ENCODE measurements at regions not wholly inside any gene's neighbourhood (a gene's known extent, or its start where the extent isn't known, plus 50 kb on each side); places are given as distances from the start of the nearest gene placed in this dataset.
A peak's percentile ranks its signal among the peaks of the same experiment; 100 is the strongest.
"Not testable (repeated sequence)": the region's sequence is repeated elsewhere in the genome, so short reads cannot be mapped to it uniquely, and the experiment has no call there.

DNA sequence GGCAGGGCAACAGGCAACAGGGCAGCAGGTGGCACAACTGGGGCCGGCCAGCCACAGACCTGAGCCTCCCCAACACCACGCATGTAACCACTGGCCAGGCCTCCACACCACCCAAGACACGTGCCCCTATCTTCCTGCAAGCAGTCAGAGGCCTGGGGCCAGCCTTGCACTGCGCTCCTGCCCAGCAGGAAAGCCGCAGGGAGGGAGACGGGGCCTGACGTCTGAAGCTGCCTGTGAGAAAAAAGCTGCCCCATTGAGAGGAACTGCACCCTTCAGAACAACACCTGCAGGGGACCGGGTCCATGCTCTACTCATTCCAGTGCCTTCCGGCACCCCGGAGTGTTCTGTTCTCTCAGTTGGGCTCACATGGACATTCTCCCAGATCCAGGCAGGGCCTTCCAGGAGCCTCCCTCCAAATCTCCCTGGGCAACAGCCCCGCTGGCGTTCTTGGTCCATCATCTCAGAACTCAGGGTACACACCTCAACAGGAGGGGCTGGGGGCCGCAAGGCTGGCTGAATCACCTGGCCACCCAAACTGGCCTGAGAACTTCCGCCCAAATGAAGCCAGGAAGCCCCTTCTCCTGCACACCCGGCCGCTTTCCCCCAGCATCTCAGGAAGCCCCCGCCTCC is 5403.6 kb upstream of the TPTE start:
- DNase-seq (ENCODE audit: extremely low read depth, low read depth), result not testable (repeated sequence)

DNA sequence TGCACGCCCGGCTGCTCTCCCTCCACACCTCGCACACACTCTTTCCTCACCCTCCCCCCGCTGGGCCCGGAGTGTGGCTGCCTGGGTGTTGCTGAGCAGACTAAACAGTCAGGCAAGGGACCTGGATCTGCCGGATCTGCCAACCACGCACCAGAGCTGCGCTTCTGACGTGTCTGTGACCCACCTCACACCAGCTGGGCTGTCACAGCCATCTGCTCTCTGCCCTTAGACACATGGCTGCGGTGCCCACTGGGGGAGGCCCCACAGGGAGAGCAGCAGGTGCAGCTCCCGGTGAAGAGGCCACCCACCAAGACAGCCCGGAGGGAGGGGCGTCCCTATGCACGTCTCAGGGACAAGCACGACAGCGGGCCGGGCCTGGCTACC is 5403.1 kb upstream of the TPTE start:
- H3K4me3 ChIP-seq (replicated peaks; ENCODE audit: low read depth, low read length); DNase-seq (ENCODE audit: extremely low read depth, low read depth): not testable (repeated sequence)

More for the DNA sequence above, 5403.6 kb upstream of the TPTE start:
- H3K4me3 ChIP-seq (replicated peaks; ENCODE audit: low read depth, low read length), result not testable (repeated sequence)

DNA sequence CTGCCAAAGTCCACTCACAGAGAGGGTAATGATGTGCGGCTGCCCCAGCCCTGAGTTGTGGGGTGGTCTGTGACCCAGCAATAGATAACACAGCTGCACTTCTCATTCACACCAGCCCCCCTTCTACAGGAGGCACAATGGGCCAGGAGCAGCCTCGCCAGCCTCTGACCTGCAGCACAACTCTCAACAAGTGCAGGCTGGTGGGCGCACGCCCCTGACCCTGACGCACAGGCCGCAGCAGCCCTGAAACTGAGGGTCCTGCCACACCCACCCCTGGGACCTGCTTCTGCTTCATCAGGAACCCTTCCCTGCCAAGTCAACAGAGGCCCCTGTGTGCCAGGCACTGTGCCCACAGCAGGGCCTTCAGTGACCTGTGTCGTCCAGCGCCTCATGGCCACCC is 5402.2 kb upstream of the TPTE start:
- DNase-seq (ENCODE audit: extremely low read depth, low read depth); H3K4me3 ChIP-seq (replicated peaks; ENCODE audit: low read depth, low read length): not testable (repeated sequence)

DNA sequence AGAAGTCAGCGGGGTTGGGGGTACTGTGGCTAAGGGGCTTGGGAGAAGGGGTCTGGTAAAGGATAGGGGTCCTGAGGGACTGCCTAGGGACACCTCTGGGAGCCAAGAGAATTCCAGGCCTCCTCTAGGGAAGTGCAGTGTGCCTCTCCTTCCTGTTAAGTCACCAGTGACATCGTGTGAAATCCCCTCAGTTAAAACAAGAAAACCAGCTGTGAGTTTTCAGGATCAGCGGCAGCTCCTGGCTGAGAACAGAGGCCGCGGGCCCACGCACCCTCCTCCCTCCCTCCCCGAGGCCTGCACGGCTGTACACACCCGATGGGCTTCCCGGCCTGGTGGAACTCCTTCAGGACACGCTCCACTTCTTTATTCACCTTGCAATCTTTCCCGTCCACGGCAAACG is 5400.0 kb upstream of the TPTE start:
- DNase-seq (ENCODE audit: extremely low read depth, low read depth); H3K4me3 ChIP-seq (replicated peaks; ENCODE audit: low read depth, low read length): not testable (repeated sequence)

DNA sequence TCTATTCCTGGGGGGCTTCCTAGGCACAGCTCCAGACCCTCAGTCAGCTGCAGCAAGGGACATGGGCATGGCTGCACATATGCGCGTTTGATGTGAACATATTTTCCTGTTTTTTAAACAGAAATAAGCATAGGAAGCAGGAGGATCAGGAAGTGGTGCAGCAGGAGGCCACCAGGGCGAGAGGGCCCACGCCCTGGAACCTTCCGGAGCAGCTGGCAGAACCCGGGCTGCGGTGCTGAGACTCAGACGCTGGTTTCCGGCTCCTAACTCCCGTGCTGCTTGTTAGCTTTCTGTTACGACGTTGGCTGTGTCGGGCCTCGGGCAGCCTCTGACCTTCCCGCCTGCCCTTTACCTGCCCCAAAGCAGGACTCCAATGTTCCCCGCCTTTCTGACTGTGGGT is 5399.5 kb upstream of the TPTE start:
- not testable (repeated sequence) for H3K4me3 ChIP-seq (replicated peaks; ENCODE audit: low read depth, low read length); DNase-seq (ENCODE audit: extremely low read depth, low read depth)

DNA sequence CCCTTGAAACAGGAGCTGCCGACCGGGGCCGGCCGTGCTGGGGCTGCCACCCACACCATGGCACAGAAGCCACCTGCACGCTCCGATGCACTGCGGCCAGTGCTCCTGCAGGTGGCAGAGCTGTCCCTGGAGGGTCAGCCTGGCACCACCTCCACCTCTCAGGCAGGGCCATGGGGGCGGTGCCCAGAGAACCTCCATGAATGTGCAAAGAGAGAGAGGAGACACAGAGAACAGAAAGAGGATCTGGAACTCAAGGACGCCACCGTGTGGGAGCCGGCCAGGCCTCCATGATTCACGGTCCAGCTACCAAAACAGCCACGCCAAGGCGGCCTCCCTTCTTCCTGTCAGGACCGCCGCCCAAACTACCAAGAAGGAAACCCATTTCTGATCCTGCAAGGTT is 5397.7 kb upstream of the TPTE start:
- TF ChIP-seq, protein P1, sequence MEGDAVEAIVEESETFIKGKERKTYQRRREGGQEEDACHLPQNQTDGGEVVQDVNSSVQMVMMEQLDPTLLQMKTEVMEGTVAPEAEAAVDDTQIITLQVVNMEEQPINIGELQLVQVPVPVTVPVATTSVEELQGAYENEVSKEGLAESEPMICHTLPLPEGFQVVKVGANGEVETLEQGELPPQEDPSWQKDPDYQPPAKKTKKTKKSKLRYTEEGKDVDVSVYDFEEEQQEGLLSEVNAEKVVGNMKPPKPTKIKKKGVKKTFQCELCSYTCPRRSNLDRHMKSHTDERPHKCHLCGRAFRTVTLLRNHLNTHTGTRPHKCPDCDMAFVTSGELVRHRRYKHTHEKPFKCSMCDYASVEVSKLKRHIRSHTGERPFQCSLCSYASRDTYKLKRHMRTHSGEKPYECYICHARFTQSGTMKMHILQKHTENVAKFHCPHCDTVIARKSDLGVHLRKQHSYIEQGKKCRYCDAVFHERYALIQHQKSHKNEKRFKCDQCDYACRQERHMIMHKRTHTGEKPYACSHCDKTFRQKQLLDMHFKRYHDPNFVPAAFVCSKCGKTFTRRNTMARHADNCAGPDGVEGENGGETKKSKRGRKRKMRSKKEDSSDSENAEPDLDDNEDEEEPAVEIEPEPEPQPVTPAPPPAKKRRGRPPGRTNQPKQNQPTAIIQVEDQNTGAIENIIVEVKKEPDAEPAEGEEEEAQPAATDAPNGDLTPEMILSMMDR (IDR thresholded peaks at IDR 0.05; ENCODE audit: low read depth, low read length, missing control alignments), result peak; percentile 7
- not testable (repeated sequence) for DNase-seq (ENCODE audit: extremely low read depth, low read depth); H3K4me3 ChIP-seq (replicated peaks; ENCODE audit: low read depth, low read length)

DNA sequence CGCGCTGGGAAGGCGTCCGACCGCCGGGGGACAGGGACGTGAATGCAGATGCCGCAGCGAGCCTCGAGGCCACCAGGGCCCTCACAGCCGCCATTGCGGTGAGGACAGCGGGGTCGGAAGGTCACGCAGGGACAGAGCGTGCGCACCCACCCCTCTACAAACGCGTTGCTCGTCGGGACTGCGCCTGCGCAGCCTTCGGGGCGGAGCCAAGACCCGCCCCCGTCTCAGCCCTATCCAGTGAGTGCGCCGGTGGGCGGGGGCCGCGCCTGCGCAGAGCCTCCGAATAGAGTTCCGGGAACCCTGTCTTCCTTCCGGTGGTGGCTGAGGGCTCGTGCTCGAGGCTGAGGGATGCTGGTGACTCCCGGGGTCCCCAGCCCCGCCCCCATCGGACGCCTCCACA is 5393.1 kb upstream of the TPTE start:
- peak; percentile 49 for DNase-seq (ENCODE audit: extremely low read depth, low read depth)

DNA sequence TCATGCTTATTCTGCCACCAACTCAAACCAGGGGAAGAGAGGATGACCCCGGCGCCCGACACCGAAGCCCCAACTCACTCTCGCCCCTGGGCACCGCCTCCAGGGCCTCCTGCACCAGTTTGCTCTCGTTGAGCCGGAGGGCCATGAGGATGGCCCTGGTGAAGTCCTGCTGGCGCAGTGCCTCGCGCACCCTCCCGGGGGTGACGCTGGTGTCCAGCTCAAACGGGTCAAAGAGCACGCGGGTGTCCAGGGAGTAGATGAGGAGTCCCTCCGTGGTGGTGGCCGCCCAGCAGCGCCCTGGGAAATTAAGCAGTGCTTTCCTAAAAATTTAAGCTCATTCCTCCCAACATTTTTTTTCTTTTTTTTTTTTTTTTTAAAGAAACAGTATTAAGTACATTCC is 5387.6 kb upstream of the TPTE start:
- DNase-seq (ENCODE audit: extremely low read depth, low read depth); H3K4me3 ChIP-seq (replicated peaks; ENCODE audit: low read depth, low read length): not testable (repeated sequence)

More for the DNA sequence above, 5393.1 kb upstream of the TPTE start:
- H3K4me3 ChIP-seq (replicated peaks; ENCODE audit: low read depth, low read length), result peak overlapping the region; percentile 38

DNA sequence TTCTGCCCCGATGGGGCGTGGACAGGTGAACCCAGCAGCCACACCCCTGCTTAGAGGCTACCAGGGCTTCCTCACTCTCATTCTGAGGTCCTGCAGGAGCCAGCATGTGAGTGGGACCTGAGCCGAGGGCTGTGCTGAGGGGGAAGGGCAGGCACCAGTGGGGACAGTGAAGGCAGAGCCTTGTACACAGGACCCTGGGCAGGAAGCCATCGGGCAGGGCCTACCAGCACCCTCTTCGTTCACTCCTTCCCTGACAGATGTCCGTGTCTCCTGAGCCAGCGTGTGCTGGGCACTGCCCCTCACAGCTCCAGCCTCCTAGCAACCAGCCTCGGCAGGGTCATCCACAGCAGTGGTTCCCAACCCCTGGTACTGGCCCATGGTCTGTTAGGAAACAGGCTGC is 5385.0 kb upstream of the TPTE start:
- H3K4me3 ChIP-seq (replicated peaks; ENCODE audit: low read depth, low read length); DNase-seq (ENCODE audit: extremely low read depth, low read depth): not testable (repeated sequence)

DNA sequence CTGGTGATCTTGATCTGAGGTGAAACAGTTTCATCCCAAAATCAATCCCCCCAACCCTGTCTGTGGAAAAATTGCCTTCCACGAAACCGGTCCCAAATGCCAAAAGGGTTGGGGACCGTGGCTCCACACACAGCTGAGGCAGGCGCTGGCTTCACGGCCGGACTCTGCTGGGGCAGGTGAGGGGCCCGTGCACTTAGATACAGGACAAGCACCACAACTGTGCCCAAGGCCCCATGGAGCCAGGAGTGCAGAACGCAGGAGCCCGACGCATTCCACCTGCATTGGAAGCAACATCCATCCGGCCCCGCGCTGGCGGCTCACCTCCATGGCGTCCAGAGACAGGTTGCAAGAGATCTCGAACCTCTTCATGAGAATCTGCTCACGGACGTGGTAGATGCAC is 5384.4 kb upstream of the TPTE start:
- not testable (repeated sequence) for H3K4me3 ChIP-seq (replicated peaks; ENCODE audit: low read depth, low read length); DNase-seq (ENCODE audit: extremely low read depth, low read depth)

DNA sequence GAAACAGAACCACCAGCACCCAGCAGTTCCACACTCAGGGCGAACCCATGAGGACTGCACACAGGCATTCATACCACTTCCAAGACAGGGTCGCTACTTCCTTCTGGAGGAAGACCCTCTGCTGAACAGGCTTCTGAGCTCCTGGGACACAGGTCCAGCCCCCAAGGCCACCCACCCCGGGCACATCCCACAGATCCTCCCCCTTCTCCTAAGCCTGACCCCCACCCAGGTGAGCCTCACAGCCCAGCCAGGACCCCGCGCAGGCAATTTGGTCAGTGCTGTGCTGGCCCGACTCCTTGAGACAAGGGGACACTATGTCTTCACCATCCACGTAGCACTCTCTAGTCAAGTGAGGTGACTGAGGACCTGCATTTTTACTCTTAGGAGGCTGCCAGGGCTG is 5382.7 kb upstream of the TPTE start:
- not testable (repeated sequence) for DNase-seq (ENCODE audit: extremely low read depth, low read depth); H3K4me3 ChIP-seq (replicated peaks; ENCODE audit: low read depth, low read length)

DNA sequence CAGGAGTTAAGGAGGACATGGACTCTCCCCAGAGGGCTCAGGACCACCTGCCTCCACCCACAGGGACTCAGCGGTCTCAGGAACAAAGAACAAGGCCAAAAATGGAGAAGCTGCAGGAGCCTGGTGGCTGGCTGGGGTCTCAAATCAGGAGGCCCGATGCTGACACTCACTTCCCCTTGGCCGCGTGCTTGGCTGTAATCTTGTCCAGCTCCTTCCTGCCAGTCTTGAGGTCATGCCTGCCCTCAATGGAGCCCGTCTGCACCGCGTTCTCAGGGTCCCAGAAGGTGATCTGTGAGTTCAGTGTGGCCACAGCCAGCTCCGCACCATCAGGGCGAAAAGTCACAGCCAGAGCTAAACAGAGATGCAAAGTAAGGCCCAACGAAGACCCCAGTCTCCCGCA is 5381.9 kb upstream of the TPTE start:
- not testable (repeated sequence) for DNase-seq (ENCODE audit: extremely low read depth, low read depth); H3K4me3 ChIP-seq (replicated peaks; ENCODE audit: low read depth, low read length)

DNA sequence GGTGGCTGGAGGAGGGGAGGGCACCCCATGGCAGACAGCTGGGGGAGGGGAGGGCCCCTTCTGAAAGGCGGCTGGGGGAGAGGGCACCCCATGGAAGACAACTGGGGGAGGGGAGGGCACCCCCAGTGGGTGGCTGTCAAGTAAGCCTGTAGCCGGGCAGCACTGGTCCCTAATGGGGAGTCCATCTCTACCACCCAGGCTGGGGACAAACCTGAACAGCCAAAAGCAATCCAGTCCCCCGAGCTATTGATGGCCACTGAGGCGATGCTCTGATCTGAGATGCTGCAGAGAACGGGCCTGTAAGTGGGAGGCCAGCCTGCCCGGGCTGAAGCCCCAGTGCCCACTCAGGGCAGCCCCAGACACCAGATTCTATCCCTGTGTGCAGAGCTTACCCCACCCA is 5378.4 kb upstream of the TPTE start:
- H3K4me3 ChIP-seq (replicated peaks; ENCODE audit: low read depth, low read length); DNase-seq (ENCODE audit: extremely low read depth, low read depth): not testable (repeated sequence)

DNA sequence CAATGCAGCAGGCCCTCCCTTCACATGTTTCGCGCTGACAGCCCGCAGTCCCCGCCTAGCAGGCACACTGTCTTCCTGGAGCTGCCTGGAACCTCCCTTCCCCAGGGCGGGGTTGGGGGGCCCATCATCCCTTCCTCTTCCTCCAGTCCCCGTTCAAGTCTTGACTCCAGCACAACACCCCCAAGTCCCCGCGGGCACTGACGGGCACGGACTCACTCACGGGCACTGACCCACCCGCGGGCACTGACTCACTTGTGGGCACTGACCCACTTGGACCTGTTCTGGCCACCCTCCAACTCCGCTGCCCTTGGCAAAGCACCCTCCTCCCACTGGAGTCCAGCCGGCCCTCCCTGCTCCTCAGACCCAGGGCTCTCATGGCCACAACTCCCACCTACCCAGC is 5376.7 kb upstream of the TPTE start:
- DNase-seq (ENCODE audit: extremely low read depth, low read depth); H3K4me3 ChIP-seq (replicated peaks; ENCODE audit: low read depth, low read length): not testable (repeated sequence)

DNA sequence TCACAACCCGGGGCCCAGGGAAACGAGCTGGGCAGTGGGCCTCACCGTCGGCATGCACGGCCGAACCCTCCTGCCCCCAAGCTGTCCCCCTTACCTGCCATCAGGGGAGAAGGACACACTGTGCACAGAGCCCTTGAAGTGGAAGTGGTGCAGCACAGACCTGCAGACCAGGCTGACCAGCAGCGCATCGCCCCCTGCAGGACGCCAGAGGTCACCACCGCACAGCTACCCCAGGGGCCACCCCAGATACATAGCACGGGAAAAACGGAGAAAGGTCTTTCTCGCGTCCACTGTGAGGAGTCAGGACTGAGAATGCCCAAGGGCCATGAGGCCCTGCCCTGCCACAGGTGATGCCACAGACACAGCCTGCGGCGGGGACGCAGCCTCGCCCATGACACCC is 5373.7 kb upstream of the TPTE start:
- not testable (repeated sequence) for DNase-seq (ENCODE audit: extremely low read depth, low read depth); H3K4me3 ChIP-seq (replicated peaks; ENCODE audit: low read depth, low read length)

DNA sequence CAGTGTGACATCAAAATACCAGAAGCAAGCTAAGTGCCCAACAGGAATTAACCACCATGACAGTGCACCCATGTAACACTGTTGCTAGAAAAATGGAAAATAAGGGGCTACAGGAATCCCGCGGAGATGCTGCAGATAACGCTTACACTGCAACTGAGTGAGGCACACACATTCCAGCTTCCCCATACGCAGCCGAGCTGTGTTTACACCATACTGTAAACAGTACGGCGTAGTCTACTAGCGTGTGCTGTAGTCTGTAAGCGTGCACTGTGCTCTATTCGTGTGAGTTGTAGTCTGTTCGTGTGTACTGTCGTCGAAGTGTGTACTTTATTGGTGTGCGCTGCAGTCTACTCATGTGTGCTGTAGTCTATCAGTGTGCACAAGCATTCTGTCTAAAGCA is 5372.2 kb upstream of the TPTE start:
- DNase-seq (ENCODE audit: extremely low read depth, low read depth); H3K4me3 ChIP-seq (replicated peaks; ENCODE audit: low read depth, low read length): not testable (repeated sequence)

DNA sequence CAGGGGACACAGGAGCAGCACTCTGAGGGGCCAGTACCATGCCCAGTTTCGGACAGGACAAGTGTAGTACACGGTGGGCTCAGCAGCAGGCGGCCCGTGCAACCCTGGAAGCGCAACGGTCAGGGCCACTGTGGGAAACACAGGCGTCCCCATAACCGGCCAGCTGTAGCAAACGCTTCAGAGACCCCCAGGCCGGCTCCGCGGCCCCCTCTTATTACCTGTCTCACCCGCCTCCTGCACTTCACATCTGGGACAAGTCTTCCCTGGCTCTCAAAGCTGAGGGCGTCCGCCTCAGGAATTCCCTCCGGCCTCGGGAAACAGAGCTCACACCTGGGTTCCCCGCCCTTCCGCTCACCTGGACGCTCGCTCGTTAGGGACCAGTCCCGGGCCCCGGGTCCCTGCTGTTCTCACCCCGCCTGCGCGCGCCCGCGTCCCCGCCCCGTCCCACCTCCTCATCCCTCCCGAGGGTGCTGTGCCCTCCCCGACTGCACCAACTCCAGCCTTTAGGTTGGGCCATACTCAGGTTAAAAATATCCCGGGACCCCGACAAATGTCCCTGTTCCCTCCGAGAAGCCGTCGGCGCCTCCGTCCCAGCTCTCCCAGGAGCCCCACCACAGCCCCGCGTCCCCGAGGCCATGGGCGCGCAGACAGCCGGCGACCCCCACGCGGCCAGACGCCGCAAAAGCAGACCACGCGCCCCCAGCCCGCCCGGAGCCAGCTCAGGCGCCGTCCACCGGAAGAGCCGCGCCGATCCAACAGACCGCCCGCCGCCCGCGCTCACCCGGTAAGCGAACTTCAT is 5367.3 kb upstream of the TPTE start:
- H3K4me3 ChIP-seq (replicated peaks; ENCODE audit: low read depth, low read length), result peak overlapping the region; percentile 40
- DNase-seq (ENCODE audit: extremely low read depth, low read depth), result not testable (repeated sequence)

DNA sequence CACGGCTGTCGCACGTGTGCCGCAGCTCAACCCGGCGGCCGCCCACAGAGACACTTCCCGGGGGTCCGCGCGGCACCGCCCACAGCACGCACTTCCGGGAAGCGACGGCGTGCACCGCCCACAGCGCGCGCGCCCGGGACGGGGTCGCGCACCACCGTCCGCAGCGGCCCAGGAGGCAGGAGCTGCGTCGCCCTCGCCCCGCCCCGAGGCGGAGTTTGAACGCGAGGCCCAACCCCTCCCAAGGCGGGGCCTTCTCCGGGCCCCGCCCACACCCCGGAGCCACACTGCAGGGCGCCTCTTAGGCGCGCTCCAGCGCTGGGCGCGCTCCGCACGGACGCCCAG is 5366.8 kb upstream of the TPTE start:
- DNase-seq (ENCODE audit: extremely low read depth, low read depth), result peak; percentile 7
- H3K4me3 ChIP-seq (replicated peaks; ENCODE audit: low read depth, low read length), result peak overlapping the region; percentile 40
